ENCODE measurements at regions not wholly inside any gene's neighbourhood (a gene's known extent, or its start where the extent isn't known, plus 50 kb on each side); places are given as distances from the start of the nearest gene placed in this dataset.
"Not testable (repeated sequence)": the region's sequence is repeated elsewhere in the genome, so short reads cannot be mapped to it uniquely, and the experiment has no call there.

GRCh38 chr13:21263909-21264308 is 87.5 kb downstream of the MRPL57 start:
- not testable (repeated sequence) for DNase-seq

- DNase-seq, result not testable (repeated sequence)
Observed at GRCh38 chr13:21268485-21268884, 92.0 kb downstream of the MRPL57 start.

GRCh38 chr13:21272439-21272838 is 96.0 kb downstream of the MRPL57 start:
- not testable (repeated sequence) for DNase-seq

- not testable (repeated sequence) for DNase-seq
Observed at GRCh38 chr13:21274457-21274856, 98.0 kb downstream of the MRPL57 start.

- no peak for DNase-seq
Observed at GRCh38 chr13:21282065-21282464, 105.6 kb downstream of the MRPL57 start.

GRCh38 chr13:21287331-21287907 is 111.0 kb downstream of the MRPL57 start:
- no peak for DNase-seq

- DNase-seq, result no peak
Observed at GRCh38 chr13:21289475-21289874, 113.0 kb downstream of the MRPL57 start.

- DNase-seq, result not testable (repeated sequence)
Observed at GRCh38 chr13:21290442-21291002, 114.1 kb downstream of the MRPL57 start.

- DNase-seq, result no peak
Observed at GRCh38 chr13:21291840-21292239, 115.4 kb downstream of the MRPL57 start.

GRCh38 chr13:21296991-21297390 is 120.5 kb downstream of the MRPL57 start:
- peak; percentile 14 for DNase-seq

GRCh38 chr13:21297447-21297846 is 121.0 kb downstream of the MRPL57 start:
- DNase-seq, result no peak

- DNase-seq, result peak; percentile 81
Observed at GRCh38 chr13:21297914-21298831, 121.7 kb downstream of the MRPL57 start.

- no peak for DNase-seq
Observed at GRCh38 chr13:21304256-21304655, 127.8 kb downstream of the MRPL57 start.

GRCh38 chr13:21306300-21307073 is 130.0 kb downstream of the MRPL57 start:
- not testable (repeated sequence) for DNase-seq

GRCh38 chr13:21307158-21307557 is 130.7 kb downstream of the MRPL57 start:
- DNase-seq, result not testable (repeated sequence)

- DNase-seq, result no peak
Observed at GRCh38 chr13:21308906-21309305, 132.4 kb downstream of the MRPL57 start.

GRCh38 chr13:21309542-21310172 is 133.2 kb downstream of the MRPL57 start:
- no peak for DNase-seq

- no peak for DNase-seq
Observed at GRCh38 chr13:21310220-21310619, 133.8 kb downstream of the MRPL57 start.

GRCh38 chr13:21314976-21315375 is 138.5 kb downstream of the MRPL57 start:
- not testable (repeated sequence) for DNase-seq

- no peak for DNase-seq
Observed at GRCh38 chr13:21316376-21316775, 139.9 kb downstream of the MRPL57 start.

GRCh38 chr13:21318891-21319532 is 140.1 kb downstream of the ZDHHC20 start:
- no peak for DNase-seq

Measured in effector CD4-positive, alpha-beta T cell (primary cell).